Liver (tissue), 3 donors: ENCODE measurements at regions not wholly inside any gene's neighbourhood (a gene's known extent, or its start where the extent isn't known, plus 50 kb on each side); places are given as distances from the start of the nearest gene placed in this dataset.

Experiments used
- ATF3 ChIP-seq: IDR thresholded peaks from 2 replicates; pipeline ENCODE4 v1.6.1; 2016; ENCODE audit warnings: antibody characterized with exemption
- CTCF ChIP-seq: fragments of 150-350 bp; IDR thresholded peaks from 2 replicates; pipeline ENCODE4 v1.5.1; 2017; ENCODE audit warnings: improper control_type of control experiment, low read depth, low read length; ENCODE audit not compliant: missing input control
- EGR1 ChIP-seq, 2 donors: IDR thresholded peaks; 2 replicates each; pipeline ENCODE4 v1.6.1; 2016 to 2018; ENCODE audit warnings: antibody characterized with exemption in 2 of 2, low read depth in 2 of 2
- GABPA ChIP-seq, 2 donors: IDR thresholded peaks in 1 of 2; conservative IDR thresholded peaks in 1 of 2; 2 replicates each; pipeline ENCODE4 v1.6.1; 2016; ENCODE audit warnings: antibody characterized with exemption in 2 of 2, mild to moderate bottlenecking in 1 of 2, moderate library complexity in 1 of 2
- HNF4G ChIP-seq: IDR thresholded peaks from 2 replicates; pipeline ENCODE4 v1.6.1; 2016; ENCODE audit warnings: antibody characterized with exemption
- JUND ChIP-seq, 2 donors: IDR thresholded peaks; 2 replicates each; pipeline ENCODE4 v1.6.1; 2016; ENCODE audit warnings: antibody characterized with exemption in 2 of 2
- MAX ChIP-seq: IDR thresholded peaks from 2 replicates; pipeline ENCODE4 v1.6.1; 2016; ENCODE audit warnings: antibody characterized with exemption
- NR2F2 ChIP-seq: IDR thresholded peaks from 2 replicates; pipeline ENCODE4 v1.6.1; 2016; ENCODE audit warnings: antibody characterized with exemption
- RAD21 ChIP-seq, 2 donors: IDR thresholded peaks; 2 replicates each; pipeline ENCODE4 v1.6.1; 2016; ENCODE audit warnings: antibody characterized with exemption in 2 of 2, mild to moderate bottlenecking in 2 of 2
- REST ChIP-seq: IDR thresholded peaks from 2 replicates; pipeline ENCODE4 v1.6.1; 2016; ENCODE audit warnings: antibody characterized with exemption, mild to moderate bottlenecking
- SP1 ChIP-seq: IDR thresholded peaks from 2 replicates; pipeline ENCODE4 v1.6.1; 2018; ENCODE audit warnings: antibody characterized with exemption, mild to moderate bottlenecking
- TAF1 ChIP-seq: conservative IDR thresholded peaks from 2 replicates; pipeline ENCODE4 v1.6.1; 2016; ENCODE audit warnings: antibody characterized with exemption, mild to moderate bottlenecking
- YY1 ChIP-seq: IDR thresholded peaks from 2 replicates; pipeline ENCODE4 v1.6.1; 2016; ENCODE audit warnings: antibody characterized with exemption, mild to moderate bottlenecking
- TF ChIP-seq, protein P1 (sequence below): IDR thresholded peaks from 2 replicates; pipeline ENCODE4 v1.6.1; 2016; ENCODE audit warnings: antibody characterized with exemption
- donor health status: healthy.
- donor health status: healthy.

GRCh38 chr6:159425421-159425820, 256.2 kb downstream of the FNDC1 start:
- TF ChIP-seq CTCF, result no peak
- no peak for TF ChIP-seq JUND (IDR thresholded peaks at IDR 0.05)
- no peak for TF ChIP-seq ATF3
- TF ChIP-seq HNF4G, result no peak
- TF ChIP-seq SP1, result no peak
- TF ChIP-seq TAF1, result no peak
- no peak for TF ChIP-seq NR2F2
- TF ChIP-seq MAX, result no peak
- TF ChIP-seq GABPA (IDR thresholded peaks at IDR 0.05 in 1 of 2, conservative IDR thresholded peaks at IDR 0.05 in 1 of 2), result no peak
- no peak for TF ChIP-seq REST
- TF ChIP-seq RAD21 (IDR thresholded peaks at IDR 0.05), result no peak
- no peak for TF ChIP-seq YY1
- TF ChIP-seq, protein P1, sequence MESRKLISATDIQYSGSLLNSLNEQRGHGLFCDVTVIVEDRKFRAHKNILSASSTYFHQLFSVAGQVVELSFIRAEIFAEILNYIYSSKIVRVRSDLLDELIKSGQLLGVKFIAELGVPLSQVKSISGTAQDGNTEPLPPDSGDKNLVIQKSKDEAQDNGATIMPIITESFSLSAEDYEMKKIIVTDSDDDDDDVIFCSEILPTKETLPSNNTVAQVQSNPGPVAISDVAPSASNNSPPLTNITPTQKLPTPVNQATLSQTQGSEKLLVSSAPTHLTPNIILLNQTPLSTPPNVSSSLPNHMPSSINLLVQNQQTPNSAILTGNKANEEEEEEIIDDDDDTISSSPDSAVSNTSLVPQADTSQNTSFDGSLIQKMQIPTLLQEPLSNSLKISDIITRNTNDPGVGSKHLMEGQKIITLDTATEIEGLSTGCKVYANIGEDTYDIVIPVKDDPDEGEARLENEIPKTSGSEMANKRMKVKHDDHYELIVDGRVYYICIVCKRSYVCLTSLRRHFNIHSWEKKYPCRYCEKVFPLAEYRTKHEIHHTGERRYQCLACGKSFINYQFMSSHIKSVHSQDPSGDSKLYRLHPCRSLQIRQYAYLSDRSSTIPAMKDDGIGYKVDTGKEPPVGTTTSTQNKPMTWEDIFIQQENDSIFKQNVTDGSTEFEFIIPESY, result no peak
- TF ChIP-seq EGR1 (IDR thresholded peaks at IDR 0.05; ENCODE audit: low read depth in 2 of 2), result no peak
